GM21723 (cell line): ENCODE measurements at regions not wholly inside any gene's neighbourhood (a gene's known extent, or its start where the extent isn't known, plus 50 kb on each side); places are given as distances from the start of the nearest gene placed in this dataset.
A peak's percentile ranks its signal among the peaks of the same experiment; 100 is the strongest.
"Not testable (repeated sequence)": the region's sequence is repeated elsewhere in the genome, so short reads cannot be mapped to it uniquely, and the experiment has no call there.

Experiments used
- ATAC-seq: cut with Tn5 transposase; IDR thresholded peaks from one replicate; pipeline ENCODE4 v1.9.1; 2021; ENCODE audit warnings: mild to moderate bottlenecking, moderate library complexity; ENCODE audit not compliant: unreplicated experiment

DNA sequence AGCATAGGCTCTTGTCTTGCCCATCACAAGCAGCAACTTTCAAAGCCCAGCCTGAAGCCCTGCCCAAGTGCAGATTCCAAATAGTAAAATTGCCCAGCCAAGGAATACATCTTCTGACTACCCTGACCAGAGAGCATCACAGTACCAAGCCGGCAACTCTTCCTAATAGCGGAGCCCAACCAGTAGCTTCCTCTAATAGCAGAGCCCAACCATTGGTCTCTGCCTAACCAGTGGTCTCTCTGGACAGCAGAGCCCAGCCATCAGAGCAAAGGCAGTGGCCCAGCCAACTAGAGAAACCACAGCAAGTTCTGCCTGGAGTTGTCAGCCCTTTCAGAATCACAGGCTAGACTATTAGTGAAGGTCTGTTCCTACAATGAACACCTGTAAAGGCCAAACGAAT is 285.6 kb downstream of the HGF start:
- no peak for ATAC-seq

GRCh38 chr7:81482600-81483186 is 287.2 kb downstream of the HGF start:
- peak; percentile 81 for ATAC-seq

DNA sequence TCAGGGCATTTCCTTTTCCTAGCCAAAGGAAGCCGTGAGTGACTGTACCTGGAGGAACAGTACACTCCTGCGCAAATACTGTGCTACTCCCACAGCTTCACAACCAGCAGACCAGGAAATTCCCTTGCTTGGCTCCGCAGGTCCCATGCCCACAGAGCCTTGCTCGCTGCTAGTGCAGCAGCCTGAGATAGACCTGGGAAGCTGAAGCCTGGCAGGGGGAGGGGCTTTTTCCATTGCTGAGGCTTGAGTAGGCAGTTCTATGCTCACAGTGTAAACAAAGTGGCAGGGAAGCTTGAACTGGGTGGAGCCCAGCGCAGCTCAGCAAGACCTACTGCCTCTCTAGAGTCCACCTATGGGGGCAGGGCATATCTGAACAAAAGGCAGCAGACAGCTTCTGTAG is 291.2 kb downstream of the HGF start:
- ATAC-seq = no peak

DNA sequence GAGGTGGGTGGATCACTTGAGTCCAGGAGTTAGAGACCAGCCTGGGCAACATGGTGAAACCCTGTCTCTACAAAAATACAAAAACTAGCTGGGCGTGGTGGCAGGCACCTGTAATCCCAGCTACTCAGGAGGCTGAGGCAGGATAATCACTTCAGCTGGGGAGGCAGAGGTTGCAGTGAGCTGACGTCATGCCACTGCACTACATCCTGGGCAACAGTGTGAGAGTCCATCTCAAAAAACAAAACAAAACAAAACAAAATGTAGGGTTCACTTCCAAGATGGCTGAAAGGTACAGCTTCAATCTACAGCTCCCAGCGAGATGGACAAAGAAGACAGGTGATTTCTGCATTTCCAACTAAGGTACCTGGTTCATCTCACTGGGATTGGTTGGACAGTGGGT is 291.6 kb downstream of the HGF start:
- not testable (repeated sequence) for ATAC-seq

DNA sequence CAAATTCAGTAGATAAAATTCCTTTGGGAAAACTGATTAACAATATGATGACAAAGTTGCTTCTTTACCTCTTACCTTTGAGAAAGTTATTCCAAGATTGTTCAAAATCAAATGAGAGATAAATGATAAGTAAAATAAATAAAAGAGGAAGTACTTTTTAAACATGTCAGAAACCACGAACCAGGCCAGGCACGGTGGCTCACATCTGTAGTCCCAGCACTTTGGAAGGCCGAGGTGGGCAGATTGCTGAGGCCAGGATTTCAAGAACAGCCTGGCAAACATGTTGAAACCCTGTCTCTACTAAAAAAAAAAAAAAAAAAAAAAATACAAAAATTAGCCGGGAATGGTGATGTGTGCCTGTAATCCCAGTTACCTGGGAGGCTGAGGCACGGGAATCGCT is 296.6 kb downstream of the HGF start:
- no peak for ATAC-seq

GRCh38 chr7:81470724-81471379 is 299.0 kb downstream of the HGF start:
- no peak for ATAC-seq

GRCh38 chr7:81469869-81470723 is 299.8 kb downstream of the HGF start:
- ATAC-seq = peak; percentile 76

DNA sequence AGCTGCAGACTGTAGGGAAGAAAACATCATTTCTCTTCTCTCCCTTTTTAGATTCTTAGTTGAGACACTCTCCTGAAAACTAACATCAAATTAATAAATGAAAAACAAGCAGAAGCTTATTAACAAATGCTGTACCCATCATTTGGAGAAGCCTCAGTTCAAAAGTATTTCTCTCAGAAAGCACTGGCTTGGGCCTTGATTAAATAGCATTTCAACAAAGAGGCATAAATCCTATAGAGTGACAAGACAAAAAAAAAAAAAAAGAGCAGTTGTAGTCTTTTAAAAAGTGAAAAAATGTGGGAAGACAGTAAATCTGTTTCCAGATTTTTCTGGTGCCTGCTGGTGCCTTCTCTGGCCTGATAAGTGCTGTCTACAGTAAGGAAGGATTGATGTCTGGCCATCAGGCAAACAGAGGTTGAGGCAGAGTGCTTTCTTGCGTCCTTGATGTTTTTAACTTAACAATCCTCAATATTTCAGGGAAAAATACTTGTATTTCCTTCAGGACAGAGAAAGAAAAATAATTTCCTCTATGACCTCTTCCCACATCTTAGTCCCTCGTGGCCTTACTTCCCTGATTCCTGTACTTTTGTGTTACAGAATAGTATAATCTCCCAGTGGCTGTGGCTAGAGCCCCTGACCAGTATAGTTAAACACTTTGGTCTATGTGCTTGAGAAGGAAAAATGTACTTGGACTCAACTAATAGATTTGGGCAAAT is 300.5 kb downstream of the HGF start:
- no peak for ATAC-seq

- ATAC-seq = no peak
These were observed 301.3 kb downstream of the HGF start for GRCh38 chr7:81468526-81468925.

DNA sequence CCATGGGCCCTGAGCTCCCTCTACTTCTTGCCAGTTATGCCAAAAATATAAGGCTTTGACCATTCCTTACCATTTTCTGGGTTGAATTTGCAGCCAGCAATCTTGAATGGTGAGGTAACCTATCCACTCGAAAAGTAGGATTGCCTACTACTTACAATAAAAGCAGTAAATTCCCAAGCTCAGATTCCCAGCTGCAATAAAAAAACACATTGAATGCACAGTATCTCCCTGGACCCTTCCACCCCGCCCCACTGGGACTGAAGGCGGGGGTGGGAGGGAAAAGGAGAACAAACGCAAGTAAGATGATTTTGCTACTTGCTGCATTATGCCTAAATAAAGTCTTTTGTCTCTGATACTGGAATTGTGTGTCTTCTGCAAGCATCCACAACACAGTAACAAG is 301.9 kb downstream of the HGF start:
- no peak for ATAC-seq

- no peak for ATAC-seq
These were observed 307.2 kb downstream of the HGF start for GRCh38 chr7:81462672-81463071.

GRCh38 chr7:81460250-81461045 is 309.4 kb downstream of the HGF start:
- ATAC-seq = no peak

GRCh38 chr7:81459485-81459884 is 310.4 kb downstream of the HGF start:
- ATAC-seq = no peak

DNA sequence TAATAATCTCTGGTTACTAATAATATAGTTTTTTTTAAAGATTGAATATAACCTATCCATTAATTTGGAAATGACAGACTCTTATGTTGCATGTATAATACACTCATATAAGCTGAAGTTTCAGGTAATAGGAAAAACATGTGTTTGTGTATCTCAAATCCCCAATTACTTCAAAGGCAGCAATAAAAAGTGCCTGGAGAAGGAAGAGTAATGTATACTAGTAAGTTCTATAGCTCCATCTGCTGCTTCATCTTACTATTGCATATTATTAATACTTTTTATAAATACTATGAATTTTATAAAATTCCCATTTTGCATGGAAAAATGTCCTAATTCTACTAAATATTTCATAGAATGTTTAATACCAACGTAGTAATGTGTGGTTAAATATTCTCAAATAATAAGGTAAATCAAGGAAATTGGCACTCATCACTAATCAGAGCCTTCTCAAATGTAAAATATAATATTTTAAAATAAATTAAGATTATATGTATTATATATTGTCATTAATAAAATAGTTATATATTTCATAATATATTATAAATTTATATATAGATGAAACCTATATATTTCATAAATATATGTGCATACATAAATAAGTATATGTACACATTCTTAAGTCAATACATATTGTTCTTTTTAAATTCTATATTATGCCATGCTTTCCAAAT is 311.9 kb downstream of the HGF start:
- no peak for ATAC-seq

GRCh38 chr7:81453770-81454169 is 316.1 kb downstream of the HGF start:
- not testable (repeated sequence) for ATAC-seq

- no peak for ATAC-seq
These were observed 320.7 kb downstream of the HGF start for GRCh38 chr7:81449105-81449504.

- ATAC-seq = no peak
These were observed 322.4 kb downstream of the HGF start for GRCh38 chr7:81447351-81447952.

DNA sequence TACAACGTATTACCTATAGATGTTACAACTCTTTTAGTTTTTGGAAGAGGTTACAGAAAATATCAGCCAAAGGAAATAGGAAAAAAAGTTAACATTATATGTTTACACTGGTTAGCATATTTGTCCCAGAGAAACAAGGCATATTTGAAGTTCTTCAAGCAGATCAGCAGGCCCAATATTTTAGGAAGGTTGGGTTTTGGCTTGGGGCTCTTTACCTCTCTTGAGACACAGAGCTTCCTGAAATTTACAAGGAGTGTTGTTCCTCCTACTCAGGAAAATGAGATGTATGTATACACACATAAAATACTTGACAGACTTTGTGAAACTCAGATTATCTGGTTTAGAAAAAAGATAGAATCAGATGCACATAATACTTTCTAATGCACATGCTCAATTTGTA is 323.6 kb downstream of the HGF start:
- ATAC-seq = no peak

DNA sequence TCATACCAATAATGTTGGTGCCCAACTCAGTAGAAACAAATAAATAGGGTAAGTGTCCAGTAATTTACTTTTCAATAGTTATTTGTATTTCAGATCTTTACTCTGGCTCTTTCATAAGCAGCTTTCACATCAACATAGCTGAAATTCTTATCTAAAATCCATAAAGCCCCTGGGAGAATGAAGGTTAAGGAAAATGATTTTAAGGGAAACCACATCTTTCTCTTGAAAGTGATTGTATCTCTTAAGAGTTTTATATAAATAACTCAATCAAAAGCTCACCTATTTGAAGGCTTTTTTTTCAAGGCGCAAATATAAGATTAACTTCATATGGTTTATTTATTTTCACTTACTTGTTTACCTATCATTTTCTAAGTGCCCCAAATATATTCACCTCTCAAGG is 324.4 kb downstream of the HGF start:
- ATAC-seq = no peak

DNA sequence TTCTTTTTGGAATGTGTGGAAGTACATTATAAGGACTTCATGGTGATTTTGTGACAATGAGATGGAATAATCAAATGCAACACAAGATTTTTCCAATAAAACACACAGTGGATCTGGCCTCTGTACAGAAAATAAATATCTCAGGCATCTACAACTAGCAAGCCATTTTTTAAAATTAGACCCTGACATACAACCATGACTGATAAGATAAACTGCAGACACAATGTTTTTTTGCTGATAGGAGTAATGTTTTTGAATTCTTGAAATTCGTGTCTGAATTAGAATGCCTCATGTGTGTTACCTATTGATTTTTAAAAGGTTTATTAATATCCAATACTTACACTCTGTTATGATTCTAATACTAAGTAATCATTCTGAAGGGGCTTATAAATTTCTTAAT is 328.1 kb downstream of the HGF start:
- no peak for ATAC-seq
